SK-N-SH (cell line): ENCODE measurements at regions not wholly inside any gene's neighbourhood (a gene's known extent, or its start where the extent isn't known, plus 50 kb on each side); places are given as distances from the start of the nearest gene placed in this dataset.
"Not testable (repeated sequence)": the region's sequence is repeated elsewhere in the genome, so short reads cannot be mapped to it uniquely, and the experiment has no call there.

Source experiments
- CTCF ChIA-PET: fragments of 300-600, 350-600 bp; formaldehyde crosslinking; extraction: SDS; loops from one replicate; lab custom pipeline; 2021; lab: Yijun Ruan, JAX
- POLR2A ChIA-PET: fragments of 350-600 bp; sonication (Branson Sonifier 250); formaldehyde crosslinking; extraction: SDS; loops from one replicate; lab custom pipeline; 2020; ENCODE audit warnings: antibody characterized with exemption, inconsistent platforms; lab: Yijun Ruan, JAX
- DNase-seq: peaks from one replicate; pipeline ENCODE4 v3.0.0; 2012
- H2AFZ ChIP-seq: fragments of 200-600 bp; sonication (generic); 2 replicates; pipeline ENCODE4 v1.8.1; 2016; ENCODE audit warnings: antibody characterized with exemption, mild to moderate bottlenecking, low read depth
- H3F3A ChIP-seq: fragments of 200-600 bp; sonication (generic); replicated peaks from 2 replicates; pipeline ENCODE3; 2016; ENCODE audit warnings: antibody characterized with exemption, mild to moderate bottlenecking; ENCODE audit not compliant: insufficient read depth
- H3K27ac ChIP-seq, 2 experiments: fragments of 200-500 bp in 1 of 2; fragments of 200-600 bp in 1 of 2; sonication (Bioruptor generic) in 1 of 2; sonication (generic), shearing (Covaris generic) in 1 of 2; 2 replicates each; pipeline versions ENCODE4 v1.5.1 to v1.6.1; 2014 to 2016; ENCODE audit warnings: low read depth in 2 of 2, inconsistent platforms in 1 of 2, low read length in 1 of 2, mild to moderate bottlenecking in 1 of 2, mixed read lengths in 1 of 2
- H3K27me3 ChIP-seq: fragments of 200-600 bp; sonication (generic), shearing (Covaris generic); 2 replicates; pipeline ENCODE4 v1.6.1; 2016; ENCODE audit warnings: mixed run types; ENCODE audit not compliant: insufficient read depth
- H3K36me3 ChIP-seq, 2 experiments: fragments of 200-500 bp in 1 of 2; fragments of 200-600 bp in 1 of 2; sonication (Bioruptor generic) in 1 of 2; sonication (generic) in 1 of 2; replicated peaks in 1 of 2; 2 replicates each; pipeline versions ENCODE3 to v1.5.1; 2014 to 2016; ENCODE audit warnings: low read length in 1 of 2, mild to moderate bottlenecking in 1 of 2; ENCODE audit not compliant: insufficient read depth in 2 of 2, control insufficient read depth in 1 of 2
- H3K4me1 ChIP-seq, 2 experiments: fragments of 200-500 bp in 1 of 2; fragments of 200-600 bp in 1 of 2; sonication (Bioruptor generic) in 1 of 2; sonication (generic), shearing (Covaris generic) in 1 of 2; 2 replicates each; pipeline versions ENCODE4 v1.5.1 to v1.6.1; 2014 to 2016; ENCODE audit warnings: low read depth in 1 of 2, low read length in 1 of 2, mixed run types in 1 of 2; ENCODE audit not compliant: insufficient read depth in 2 of 2, control insufficient read depth in 1 of 2
- H3K4me2 ChIP-seq: fragments of 200-600 bp; sonication (generic), shearing (Covaris generic); 2 replicates; pipeline ENCODE4 v1.6.1; 2017; ENCODE audit warnings: mixed run types
- H3K4me3 ChIP-seq, 2 experiments: fragments of 200-500 bp in 1 of 2; fragments of 200-600 bp in 1 of 2; sonication (Bioruptor generic) in 1 of 2; sonication (generic), shearing (Covaris generic) in 1 of 2; 2 replicates each; pipeline versions ENCODE4 v1.5.1 to v1.8.1; 2014 to 2016; ENCODE audit warnings: low read depth in 2 of 2, inconsistent platforms in 1 of 2, low read length in 1 of 2, mild to moderate bottlenecking in 1 of 2, mixed read lengths in 1 of 2, moderate library complexity in 1 of 2
- H3K79me2 ChIP-seq: fragments of 200-600 bp; sonication (generic); 2 replicates; pipeline ENCODE4 v1.8.1; 2017; ENCODE audit warnings: mild to moderate bottlenecking; ENCODE audit not compliant: insufficient read depth
- H3K9ac ChIP-seq: fragments of 200-600 bp; sonication (generic); 2 replicates; pipeline ENCODE4 v1.6.1; 2017; ENCODE audit warnings: mixed run types
- H3K9me2 ChIP-seq: fragments of 200-600 bp; sonication (generic); 2 replicates; pipeline ENCODE4 v1.6.1; 2017; ENCODE audit warnings: mixed run types
- H3K9me3 ChIP-seq: fragments of 200-600 bp; sonication (generic); 2 replicates; pipeline ENCODE4 v1.6.1; 2017; ENCODE audit warnings: mixed run types, mild to moderate bottlenecking, moderate library complexity
- H4K20me1 ChIP-seq: fragments of 200-600 bp; sonication (generic); 2 replicates; pipeline ENCODE4 v1.6.1; 2017; ENCODE audit warnings: mild to moderate bottlenecking, mixed run types; ENCODE audit not compliant: insufficient read depth
- EP300 ChIP-seq, 2 experiments: IDR thresholded peaks; 2 replicates each; pipeline versions ENCODE4 v1.4.0 to v1.6.1; 2012; ENCODE audit warnings: borderline replicate concordance in 1 of 2, low read depth in 1 of 2, low read length in 1 of 2
- MAX ChIP-seq: IDR thresholded peaks from 2 replicates; pipeline ENCODE4 v1.4.0; 2012; ENCODE audit warnings: low read depth
- MXI1 ChIP-seq: IDR thresholded peaks from 2 replicates; pipeline ENCODE4 v1.6.1; 2012; ENCODE audit warnings: mild to moderate bottlenecking, low read depth, low read length, improper control_type of control experiment
- POLR2AphosphoS5 ChIP-seq: IDR thresholded peaks from 2 replicates; pipeline ENCODE4 v1.6.1; 2012; ENCODE audit warnings: low read depth, low read length
- RFX5 ChIP-seq: IDR thresholded peaks from 2 replicates; pipeline ENCODE4 v1.6.1; 2012; ENCODE audit warnings: mild to moderate bottlenecking, improper control_type of control experiment, low read length
- TAF1 ChIP-seq: IDR thresholded peaks from 2 replicates; pipeline ENCODE4 v1.6.1; 2012; ENCODE audit warnings: low read depth, mild to moderate bottlenecking, low read length, moderate library complexity, borderline replicate concordance
- TEAD4 ChIP-seq: IDR thresholded peaks from 2 replicates; pipeline ENCODE4 v1.4.0; 2012; ENCODE audit warnings: mild to moderate bottlenecking, borderline replicate concordance; ENCODE audit not compliant: insufficient read depth
- WGBS: methylation state at CpG from one replicate; pipeline ENCODE4 v1.1.6; 2017; ENCODE audit warnings: low lambda C conversion rate; 5-methylcytosine and 5-hydroxymethylcytosine counted together

GRCh38 chr2:87075054-87075790 is 53.6 kb upstream of the PLGLB1 start:
- H3K4me1 ChIP-seq, H2AFZ ChIP-seq, H4K20me1 ChIP-seq, POLR2A ChIA-PET, H3K36me3 ChIP-seq, H3K9me3 ChIP-seq, H3K9me2 ChIP-seq, CTCF ChIA-PET, H3K27me3 ChIP-seq, H3K79me2 ChIP-seq, H3F3A ChIP-seq: not testable (repeated sequence)
- Histone ChIP-seq H3K4me3 (peak overlapping the region; percentile 49 to 65), H3K4me2 (peak overlapping the region; percentile 82), H3K9ac (peak overlapping the region; percentile 72), H3K27ac (peak overlapping the region in 1 of 2 experiments; percentile 79; a peak in 2 of 4 replicates)
- peak; percentile 17 for DNase-seq
- WGBS, result 1% methylated on average over 8 of the region's 47 CpGs

GRCh38 chr2:87075791-87076252 is 54.2 kb upstream of the PLGLB1 start:
- H3K79me2 ChIP-seq, H2AFZ ChIP-seq, POLR2A ChIA-PET, H3K4me1 ChIP-seq, H3K9me3 ChIP-seq, H3K36me3 ChIP-seq, H3K9me2 ChIP-seq, CTCF ChIA-PET, H3K27me3 ChIP-seq, H4K20me1 ChIP-seq, H3F3A ChIP-seq: not testable (repeated sequence)
- Histone ChIP-seq H3K27ac (peak overlapping the region in 1 of 2 experiments; percentile 79; a peak in 2 of 4 replicates), H3K9ac (peak overlapping the region; percentile 72; the same call in 1 of the 2 replicates), H3K4me2 (peak overlapping the region; percentile 82), H3K4me3 (peak overlapping the region; percentile 44 to 65; a peak in 2 of 4 replicates)
- WGBS, result no CpG with 5 or more reads among the region's 64 CpGs
- DNase-seq, result peak; percentile 28

- H3F3A ChIP-seq, result not testable (repeated sequence)
- H3K27ac ChIP-seq, result peak overlapping the region; percentile 32 to 82; a peak in 3 of 4 replicates
Observed at GRCh38 chr2:87076253-87077123, 54.8 kb upstream of the PLGLB1 start.

GRCh38 chr2:87077124-87077446 is 55.4 kb upstream of the PLGLB1 start:
- H3F3A ChIP-seq, H3K9me3 ChIP-seq, POLR2A ChIA-PET, H3K27me3 ChIP-seq, H4K20me1 ChIP-seq, H3K9me2 ChIP-seq, H3K4me1 ChIP-seq, H3K79me2 ChIP-seq, H3K27ac ChIP-seq, CTCF ChIA-PET, DNase-seq, H3K36me3 ChIP-seq: not testable (repeated sequence)
- Histone ChIP-seq H3K9ac (peak overlapping the region; percentile 72), H2AFZ (peak overlapping the region; percentile 81; the same call in 1 of the 2 replicates), H3K4me3 (peak overlapping the region; percentile 35 to 48; a peak in 2 of 4 replicates), H3K4me2 (peak overlapping the region; percentile 57)
- WGBS, result 0% methylated on average over 1 of the region's 26 CpGs

More at GRCh38 chr2:87076253-87077123, 54.8 kb upstream of the PLGLB1 start:
- H3K9me2 ChIP-seq, CTCF ChIA-PET, POLR2A ChIA-PET, H3K27me3 ChIP-seq, H4K20me1 ChIP-seq, H3K4me1 ChIP-seq, H3K36me3 ChIP-seq, H3K9me3 ChIP-seq, H3K79me2 ChIP-seq: not testable (repeated sequence)
- TF ChIP-seq MAX (peak; percentile 57; the same call in 1 of the 2 replicates), POLR2AphosphoS5 (peak; percentile 39; the same call in 1 of the 2 replicates), TAF1 (peak; percentile 72), EP300 (IDR thresholded peaks at IDR 0.05; ENCODE audit: borderline replicate concordance in 1 of 2, low read depth in 1 of 2, low read length in 1 of 2) (0 out of 4 replicates have a peak, but pooled peaks of 1 of the 2 experiments have one; percentile 5), TEAD4 (0 out of 2 replicates have a peak, but pooled peaks have one; percentile 18), MXI1 (0 out of 2 replicates have a peak, but pooled peaks have one; percentile 20), RFX5 (peak; percentile 81)
- H3K4me2 ChIP-seq, result peak overlapping the region; percentile 57
- H2AFZ ChIP-seq, result peak overlapping the region; percentile 81; the same call in 1 of the 2 replicates
- H3K4me3 ChIP-seq, result peak overlapping the region; percentile 35 to 65; a peak in 2 of 4 replicates
- peak overlapping the region; percentile 72 for H3K9ac ChIP-seq
- DNase-seq, result peak; percentile 82
- 2% methylated on average over 18 of the region's 84 CpGs for WGBS

GRCh38 chr2:87081727-87082126 is 60.1 kb upstream of the PLGLB1 start:
- H3K9me2 ChIP-seq, H2AFZ ChIP-seq, H3K9me3 ChIP-seq, H3K4me3 ChIP-seq, H4K20me1 ChIP-seq, H3K4me1 ChIP-seq, H3K36me3 ChIP-seq, DNase-seq, H3K4me2 ChIP-seq, H3K79me2 ChIP-seq, CTCF ChIA-PET, H3F3A ChIP-seq, H3K9ac ChIP-seq, H3K27ac ChIP-seq, POLR2A ChIA-PET, H3K27me3 ChIP-seq: not testable (repeated sequence)
- no CpG with 5 or more reads among the region's 2 CpGs for WGBS
